NCI-H2107 (cell line): ENCODE measurements at regions not wholly inside any gene's neighbourhood (a gene's known extent, or its start where the extent isn't known, plus 50 kb on each side); places are given as distances from the start of the nearest gene placed in this dataset.

ENCODE experiments used
- DNase-seq: peaks from one replicate; lab custom pipeline; 2025; lab: John Stamatoyannopoulos, UW

- no peak for DNase-seq
Measured at GRCh38 chr3:127374086-127375010, 86.5 kb upstream of the PRR20G start.

GRCh38 chr3:127373441-127374085 lies 85.7 kb upstream of the PRR20G start:
- DNase-seq, result no peak

- no peak for DNase-seq
Measured at GRCh38 chr3:127371846-127372245, 84.0 kb upstream of the PRR20G start.

- no peak for DNase-seq
Measured at GRCh38 chr3:127371334-127371733, 83.5 kb upstream of the PRR20G start.

- DNase-seq, result no peak
Measured at GRCh38 chr3:127370906-127371305, 83.1 kb upstream of the PRR20G start.

GRCh38 chr3:127369356-127369935 lies 81.6 kb upstream of the PRR20G start:
- no peak for DNase-seq

- DNase-seq, result no peak
Measured at GRCh38 chr3:127368186-127369032, 80.6 kb upstream of the PRR20G start.

- DNase-seq, result no peak
Measured at GRCh38 chr3:127367593-127367992, 79.7 kb upstream of the PRR20G start.

GRCh38 chr3:127366383-127366782 lies 78.5 kb upstream of the PRR20G start:
- DNase-seq, result no peak

GRCh38 chr3:127365163-127365798 lies 77.4 kb upstream of the PRR20G start:
- DNase-seq, result no peak

- DNase-seq, result no peak
Measured at GRCh38 chr3:127363891-127364290, 76.0 kb upstream of the PRR20G start.

- no peak for DNase-seq
Measured at GRCh38 chr3:127363171-127363570, 75.3 kb upstream of the PRR20G start.

- DNase-seq, result no peak
Measured at GRCh38 chr3:127360647-127361046, 72.8 kb upstream of the PRR20G start.

GRCh38 chr3:127358641-127359040 lies 70.8 kb upstream of the PRR20G start:
- no peak for DNase-seq

- no peak for DNase-seq
Measured at GRCh38 chr3:127356381-127356780, 68.5 kb upstream of the PRR20G start.

- DNase-seq, result no peak
Measured at GRCh38 chr3:127354761-127355160, 66.9 kb upstream of the PRR20G start.

- DNase-seq, result no peak
Measured at GRCh38 chr3:127352612-127353011, 64.8 kb upstream of the PRR20G start.

- no peak for DNase-seq
Measured at GRCh38 chr3:127351775-127352350, 64.0 kb upstream of the PRR20G start.

- DNase-seq, result no peak
Measured at GRCh38 chr3:127351321-127351720, 63.5 kb upstream of the PRR20G start.

- DNase-seq, result no peak
Measured at GRCh38 chr3:127350172-127351050, 62.6 kb upstream of the PRR20G start.
